Left lung (tissue), 4 donors: ENCODE measurements at regions not wholly inside any gene's neighbourhood (a gene's known extent, or its start where the extent isn't known, plus 50 kb on each side); places are given as distances from the start of the nearest gene placed in this dataset.

Experiments
- ATAC-seq: fragments of 200-7000 bp; cut with Tn5 transposase; one replicate; pipeline ENCODE4 v1.9.1; 2020; ENCODE audit warnings: moderate library complexity
- DNase-seq, 4 donors: peaks; one replicate each; pipeline ENCODE4 v3.0.0-alpha.2; 2013 to 2020
- H3K27ac ChIP-seq, 2 donors: fragments of 200-600 bp; sonication (generic) in 1 of 2; one replicate each; pipeline versions ENCODE4 v1.5.0 to v1.8.0; 2020 to 2021
- H3K27me3 ChIP-seq, 2 donors: fragments of 200-600 bp; sonication (generic) in 1 of 2; one replicate each; pipeline versions ENCODE4 v1.5.0 to v1.8.0; 2020 to 2021
- H3K36me3 ChIP-seq, 2 donors: fragments of 200-600 bp; sonication (generic) in 1 of 2; one replicate each; pipeline versions ENCODE4 v1.5.0 to v1.8.0; 2020 to 2021
- H3K4me1 ChIP-seq, 2 donors: fragments of 200-600 bp; one replicate each; pipeline ENCODE4 v1.8.0; 2021
- H3K4me3 ChIP-seq, 2 donors: fragments of 200-600 bp; sonication (generic) in 1 of 2; one replicate each; pipeline versions ENCODE4 v1.5.0 to v1.8.0; 2020 to 2021; ENCODE audit warnings: mild to moderate bottlenecking in 1 of 2
- H3K9me3 ChIP-seq, 2 donors: fragments of 200-600 bp; sonication (generic) in 1 of 2; one replicate each; pipeline versions ENCODE4 v1.5.0 to v1.8.0; 2020 to 2021
- intact Hi-C, 2 donors: fragments of 100-400 bp; cut with DNase I; formaldehyde crosslinking; loops; one replicate each; pipeline versions ENCODE4 v1.11.2 to v1.14.2; 2022
- TF ChIP-seq, protein P1 (sequence below), 2 donors: fragments of 200-600 bp; sonication (generic) in 1 of 2; IDR thresholded peaks; one replicate each; pipeline versions ENCODE4 v1.5.0 to v1.8.0; 2021; ENCODE audit warnings: antibody characterized with exemption in 2 of 2
- donor health status: DM: no; HTN: yes; CAD: no.
- donor health status: DM: no; HTN: no; CAD: no.

DNA sequence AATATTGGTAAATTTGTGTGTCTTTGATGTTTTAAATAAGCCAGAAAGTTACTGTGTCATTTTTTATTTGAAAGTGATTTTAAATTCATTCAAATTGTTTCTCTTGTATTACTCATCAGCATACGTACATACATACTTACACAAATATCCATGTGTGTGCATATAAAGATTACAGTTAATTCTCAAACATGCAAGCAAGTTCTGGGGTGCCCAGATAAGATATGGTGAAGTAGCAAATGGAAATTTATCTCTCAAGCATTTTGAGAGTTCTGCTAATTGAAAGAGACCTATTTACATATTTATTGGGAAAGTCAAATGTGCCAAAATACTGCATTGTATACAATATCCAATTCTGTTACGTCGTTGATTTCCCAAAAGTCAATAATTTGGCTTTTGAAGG is 1024.0 kb upstream of the CNTN5 start:
- DNase-seq (no peak), ATAC-seq (no peak)
- Histone ChIP-seq H3K9me3 (no peaks in the 10 kb centered on the region), H3K36me3 (no peaks in the 10 kb centered on the region), H3K4me1 (no peaks in the 10 kb centered on the region), H3K4me3 (no peak overlapping the region), H3K27ac (no peak overlapping the region), H3K27me3 (no peaks in the 10 kb centered on the region)
- intact Hi-C loops, result no loop called here
- TF ChIP-seq, protein P1, sequence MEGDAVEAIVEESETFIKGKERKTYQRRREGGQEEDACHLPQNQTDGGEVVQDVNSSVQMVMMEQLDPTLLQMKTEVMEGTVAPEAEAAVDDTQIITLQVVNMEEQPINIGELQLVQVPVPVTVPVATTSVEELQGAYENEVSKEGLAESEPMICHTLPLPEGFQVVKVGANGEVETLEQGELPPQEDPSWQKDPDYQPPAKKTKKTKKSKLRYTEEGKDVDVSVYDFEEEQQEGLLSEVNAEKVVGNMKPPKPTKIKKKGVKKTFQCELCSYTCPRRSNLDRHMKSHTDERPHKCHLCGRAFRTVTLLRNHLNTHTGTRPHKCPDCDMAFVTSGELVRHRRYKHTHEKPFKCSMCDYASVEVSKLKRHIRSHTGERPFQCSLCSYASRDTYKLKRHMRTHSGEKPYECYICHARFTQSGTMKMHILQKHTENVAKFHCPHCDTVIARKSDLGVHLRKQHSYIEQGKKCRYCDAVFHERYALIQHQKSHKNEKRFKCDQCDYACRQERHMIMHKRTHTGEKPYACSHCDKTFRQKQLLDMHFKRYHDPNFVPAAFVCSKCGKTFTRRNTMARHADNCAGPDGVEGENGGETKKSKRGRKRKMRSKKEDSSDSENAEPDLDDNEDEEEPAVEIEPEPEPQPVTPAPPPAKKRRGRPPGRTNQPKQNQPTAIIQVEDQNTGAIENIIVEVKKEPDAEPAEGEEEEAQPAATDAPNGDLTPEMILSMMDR (IDR thresholded peaks at IDR 0.05), result no peak

DNA sequence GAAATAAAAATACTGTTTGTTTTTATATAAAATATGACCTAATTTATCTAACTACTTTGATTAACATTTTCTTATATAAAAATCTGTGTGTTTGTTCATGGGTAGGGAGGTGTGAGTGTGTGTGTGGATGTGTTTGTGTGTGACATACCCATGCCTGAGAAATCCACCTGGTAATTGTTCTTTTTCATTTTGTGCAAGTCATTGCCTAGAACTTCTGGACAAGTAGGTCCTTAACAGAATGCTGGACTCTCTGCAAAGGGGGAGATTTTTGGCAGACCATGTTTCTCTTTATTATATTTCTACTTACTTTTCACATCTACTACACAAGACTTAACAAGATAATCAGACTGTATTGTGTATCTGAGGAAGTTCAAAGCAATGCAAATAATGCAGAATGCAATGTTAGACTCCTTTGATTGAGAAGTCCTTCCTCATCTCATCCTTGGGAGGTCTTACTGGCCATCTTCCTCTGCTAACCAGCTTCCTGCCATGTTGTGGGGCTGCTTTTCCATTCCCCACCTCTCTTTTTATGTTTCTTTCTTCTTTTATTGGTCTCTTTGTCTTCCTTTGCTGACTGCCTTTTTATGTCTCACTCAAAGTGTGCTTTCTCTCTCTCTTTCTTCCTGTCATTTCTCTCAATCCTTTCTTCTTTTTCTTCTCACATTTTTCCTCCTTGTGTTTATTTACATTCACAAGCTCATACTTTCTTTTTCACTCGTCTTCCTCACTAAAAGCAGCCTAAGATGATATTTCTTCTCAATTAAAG is 1017.0 kb upstream of the CNTN5 start:
- Histone ChIP-seq H3K9me3 (no peaks in the 10 kb centered on the region), H3K27ac (no peak overlapping the region), H3K36me3 (no peaks in the 10 kb centered on the region), H3K4me3 (no peak overlapping the region), H3K27me3 (no peaks in the 10 kb centered on the region), H3K4me1 (no peaks in the 10 kb centered on the region)
- TF ChIP-seq, protein P1 (IDR thresholded peaks at IDR 0.05), result no peak
- DNase-seq (no peak), ATAC-seq (no peak)
- intact Hi-C loops, result no loop called here

DNA sequence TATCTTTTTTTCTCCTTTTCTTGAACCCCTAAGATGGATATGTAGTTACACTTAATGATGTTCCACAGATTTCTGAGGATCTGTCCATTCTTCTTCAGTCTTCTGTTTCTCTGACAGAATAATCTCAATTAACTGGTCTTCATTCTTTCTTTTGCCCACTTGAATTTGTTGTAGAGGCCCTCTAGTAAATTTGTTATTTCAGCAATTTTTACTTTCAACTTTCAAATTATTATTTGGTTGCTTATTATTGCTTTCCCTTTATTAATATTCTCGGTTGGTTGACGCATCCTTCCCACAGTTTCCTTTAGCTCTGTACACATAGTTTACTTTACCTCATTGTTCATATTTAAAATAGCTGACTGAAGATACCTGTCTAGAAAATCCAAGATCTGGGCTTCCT is 1013.7 kb upstream of the CNTN5 start:
- Histone ChIP-seq H3K4me1 (no peaks in the 10 kb centered on the region), H3K4me3 (no peak overlapping the region), H3K27me3 (no peaks in the 10 kb centered on the region), H3K9me3 (peaks cover 0 to 6% of the 10 kb centered on the region in 2 donors), H3K36me3 (no peaks in the 10 kb centered on the region), H3K27ac (no peak overlapping the region)
- intact Hi-C loops, result no loop called here
- ATAC-seq, result no peak
- DNase-seq, result no peak
- TF ChIP-seq, protein P1 (IDR thresholded peaks at IDR 0.05), result no peak

DNA sequence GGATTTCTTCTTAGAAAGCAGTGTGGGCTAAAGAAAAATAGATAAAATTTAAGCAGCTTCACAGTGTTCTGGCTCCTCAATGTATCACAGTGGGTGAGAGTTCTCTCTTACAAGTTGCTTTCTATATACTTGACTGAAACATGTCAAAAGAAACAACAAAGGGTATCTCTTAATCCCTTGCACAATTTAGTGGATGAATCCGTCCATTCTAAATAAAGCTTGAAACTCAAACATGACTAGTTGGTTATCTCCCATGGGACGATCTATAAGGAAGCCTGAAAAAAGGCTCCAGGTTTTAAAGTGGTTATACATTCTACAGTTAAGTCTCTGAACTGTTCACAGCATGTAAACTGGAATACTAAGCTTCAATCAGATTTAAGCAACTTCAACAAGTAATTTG is 993.1 kb upstream of the CNTN5 start:
- intact Hi-C loops, result no loop called here
- no peaks in the 10 kb centered on the region for H3K4me1 ChIP-seq
- TF ChIP-seq, protein P1 (IDR thresholded peaks at IDR 0.05), result no peak
- no peak overlapping the region for H3K4me3 ChIP-seq
- ATAC-seq (no peak), DNase-seq (no peak)
- H3K9me3 ChIP-seq, result peaks cover 0 to 3% of the 10 kb centered on the region in 2 donors
- no peaks in the 10 kb centered on the region for H3K27me3 ChIP-seq
- no peaks in the 10 kb centered on the region for H3K36me3 ChIP-seq
- H3K27ac ChIP-seq, result no peak overlapping the region

DNA sequence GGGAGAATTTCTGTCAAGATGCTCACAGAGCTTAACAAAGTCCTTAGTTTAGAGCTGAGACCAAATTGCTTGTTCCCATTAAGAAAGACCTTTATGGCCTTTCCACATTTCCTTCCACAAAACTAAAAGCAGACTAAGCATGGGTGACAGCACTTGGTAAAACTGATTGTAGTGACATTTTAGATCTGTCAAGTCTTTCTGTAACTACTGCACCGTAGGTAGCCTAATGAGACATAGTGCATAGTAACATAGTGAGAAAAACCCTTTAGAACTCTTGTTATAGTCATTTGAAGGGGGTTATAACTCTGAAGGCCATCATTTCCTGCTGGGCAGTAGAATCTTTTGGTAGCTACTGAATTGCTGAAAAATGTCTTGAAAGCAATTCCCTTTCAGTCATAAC is 990.9 kb upstream of the CNTN5 start:
- no peak overlapping the region for H3K4me3 ChIP-seq
- peaks cover 0 to 9% of the 10 kb centered on the region in 2 donors for H3K9me3 ChIP-seq
- H3K27me3 ChIP-seq, result no peaks in the 10 kb centered on the region
- H3K4me1 ChIP-seq, result no peaks in the 10 kb centered on the region
- TF ChIP-seq, protein P1 (IDR thresholded peaks at IDR 0.05), result no peak
- H3K27ac ChIP-seq, result no peak overlapping the region
- no peaks in the 10 kb centered on the region for H3K36me3 ChIP-seq
- DNase-seq (no peak), ATAC-seq (no peak)
- intact Hi-C loops, result no loop called here
